ENCODE measurements at regions not wholly inside any gene's neighbourhood (a gene's known extent, or its start where the extent isn't known, plus 50 kb on each side); places are given as distances from the start of the nearest gene placed in this dataset.

GRCh38 chr12:3999904-4000303, 126.7 kb upstream of the PARP11 start:
- ChIA-PET POLR2A (ENCODE audit: unreplicated experiment) (no interaction called here), CTCF (interaction anchor here (0.9 to 8.7 kb wide), 2 partner anchors 37 to 278 kb away, joined by 3 to 45 read pairs; no protein-coding TSS in a partner anchor)
- dilution Hi-C loops (cut with HindIII; ENCODE audit: low sequenced_read_pairs, unreplicated experiment) (no loop called here), in situ Hi-C loops (cut with MboI; ENCODE audit: low sequenced_read_pairs) (no loop called here), intact Hi-C loops (cut with micrococcal nuclease) (loop anchor here (10.0 kb wide), 1 partner anchor 105 kb away; no protein-coding TSS in a partner anchor)
- peaks cover 10% of the 10 kb centered on the region for H3K27me3 ChIP-seq (ENCODE audit: control insufficient read depth, insufficient read depth, low read length)
- DNase-seq (no peak), ATAC-seq (ENCODE audit: low read depth) (no peak)
- no peak overlapping the region for H3K23ac ChIP-seq (ENCODE audit: low read depth, low read length)
- H4K91ac ChIP-seq (ENCODE audit: insufficient read depth, low read depth, low read length), result no peak overlapping the region
- no peak overlapping the region for H2AFZ ChIP-seq (replicated peaks; ENCODE audit: low read length, poor library complexity)
- no peaks in the 10 kb centered on the region for H3K79me1 ChIP-seq (ENCODE audit: low read depth in 1 of 2, low read length in 2 of 2)
- no peak overlapping the region for H4K5ac ChIP-seq (ENCODE audit: low read depth, low read length)
- H2BK5ac ChIP-seq (ENCODE audit: low read depth, low read length, poor library complexity, severe bottlenecking), result no peak overlapping the region
- H3K14ac ChIP-seq (replicated peaks; ENCODE audit: low read depth, low read length), result no peak overlapping the region
- H2BK20ac ChIP-seq (ENCODE audit: low read depth, low read length), result no peak overlapping the region
- no peaks in the 10 kb centered on the region for H3K9me1 ChIP-seq (ENCODE audit: insufficient read depth, low read length)
- no peaks in the 10 kb centered on the region for H4K20me1 ChIP-seq (ENCODE audit: insufficient read depth, low read length)
- no peak overlapping the region for H3K27ac ChIP-seq (ENCODE audit: insufficient read depth, low read length)
- no peak overlapping the region for H4K8ac ChIP-seq (ENCODE audit: low read depth in 2 of 2, low read length in 2 of 2)
- no peak overlapping the region for H2BK120ac ChIP-seq (ENCODE audit: low read depth, low read length)
- H2BK15ac ChIP-seq (ENCODE audit: low read depth, low read length), result no peak overlapping the region
- H3K4me1 ChIP-seq (ENCODE audit: control insufficient read depth, insufficient read depth, low read length), result no peaks in the 10 kb centered on the region
- H3K56ac ChIP-seq (ENCODE audit: extremely low read depth, insufficient read depth, low read length), result no peak overlapping the region
- WGBS, 2 experiments (ENCODE audit: extremely low coverage in 2 of 2, insufficient read length in 1 of 2), result no CpG with 5 or more reads among the region's 8 CpGs
- no TSS peak for BruUV-seq (replicated peaks)
- H3K4me3 ChIP-seq (ENCODE audit: insufficient read depth, low read depth, low read length), result no peak overlapping the region
- no peaks in the 10 kb centered on the region for H3K36me3 ChIP-seq (ENCODE audit: control insufficient read depth, insufficient read depth, low read length)
- no peak overlapping the region for H3K18ac ChIP-seq (ENCODE audit: low read depth, low read length)
- H2AK5ac ChIP-seq (ENCODE audit: low read depth, low read length), result no peak overlapping the region
- H3K4me2 ChIP-seq (ENCODE audit: low read depth, low read length), result no peak overlapping the region
- no peak for TF ChIP-seq BHLHE40 (IDR thresholded peaks at IDR 0.05; ENCODE audit: low read depth, low read length)
- TF ChIP-seq CHD1 (IDR thresholded peaks at IDR 0.05; ENCODE audit: low read depth, low read length), result no peak
- TF ChIP-seq POLR2A (IDR thresholded peaks at IDR 0.05; ENCODE audit: low read depth, low read length), result no peak
- H3K4ac ChIP-seq (ENCODE audit: low read depth, low read length), result no peak overlapping the region
- H3K9ac ChIP-seq (ENCODE audit: low read depth, low read length), result no peak overlapping the region
- no peak overlapping the region for H2AK9ac ChIP-seq (replicated peaks; ENCODE audit: low read depth, low read length, poor library complexity)
- no peaks in the 10 kb centered on the region for H3K9me3 ChIP-seq (ENCODE audit: control insufficient read depth, insufficient read depth, low read length)

Measured in IMR-90 (cell line).